ENCODE measurements at regions not wholly inside any gene's neighbourhood (a gene's known extent, or its start where the extent isn't known, plus 50 kb on each side); places are given as distances from the start of the nearest gene placed in this dataset.

- no peak for DNase-seq (ENCODE audit: extremely low read depth in 1 of 4, low spot score in 3 of 4)
- Histone ChIP-seq H3K79me2 (ENCODE audit: control insufficient read depth, insufficient read depth, low read length) (no peaks in the 10 kb centered on the region), H3K4me2 (ENCODE audit: insufficient read depth, low read length) (no peak overlapping the region), H3K9ac (ENCODE audit: insufficient read depth in 1 of 2, low read depth in 2 of 2, low read length in 2 of 2) (no peak overlapping the region), H3K27ac (ENCODE audit: extremely low read depth, low read depth, low read length) (no peak overlapping the region), H3K36me3 (ENCODE audit: control insufficient read depth, insufficient read depth, low read length) (no peaks in the 10 kb centered on the region), H4K20me1 (replicated peaks; ENCODE audit: control insufficient read depth, insufficient read depth, low read length) (no peaks in the 10 kb centered on the region), H3K4me1 (replicated peaks in 1 of 2; ENCODE audit: control insufficient read depth in 2 of 2, insufficient read depth in 2 of 2, low read length in 2 of 2) (no peaks in the 10 kb centered on the region), H3K9me3 (replicated peaks; ENCODE audit: control insufficient read depth, insufficient read depth, low read depth, low read length) (no peaks in the 10 kb centered on the region), H2AFZ (ENCODE audit: low read depth, low read length) (no peak overlapping the region), H3K9me1 (ENCODE audit: control insufficient read depth, insufficient read depth, low read length) (no peaks in the 10 kb centered on the region), H3K4me3 (no peak overlapping the region), H3K27me3 (ENCODE audit: control insufficient read depth in 2 of 2, insufficient read depth in 2 of 2, low read length in 2 of 2) (no peaks in the 10 kb centered on the region)
- no TSS peak for BruUV-seq (replicated peaks)
- no peak for TF ChIP-seq ZBTB9 (CRISPR knock-in tag; IDR thresholded peaks at IDR 0.05)
- no peak for TF ChIP-seq E2F3 (CRISPR knock-in tag; IDR thresholded peaks at IDR 0.05)
- no peak for TF ChIP-seq IRF2 (CRISPR knock-in tag; IDR thresholded peaks at IDR 0.05)
- no peak for TF ChIP-seq MAFK (IDR thresholded peaks at IDR 0.05; ENCODE audit: low read length)
- TF ChIP-seq GTF2F1 (IDR thresholded peaks at IDR 0.05; ENCODE audit: low read depth, low read length), result no peak
- TF ChIP-seq PHTF2 (CRISPR knock-in tag; IDR thresholded peaks at IDR 0.05), result no peak
- TF ChIP-seq CCAR2 (IDR thresholded peaks at IDR 0.05; ENCODE audit: low read depth, low read length), result no peak
- TF ChIP-seq CXXC5 (CRISPR knock-in tag; IDR thresholded peaks at IDR 0.05), result no peak
- no peak for TF ChIP-seq NFE2L1 (tag; IDR thresholded peaks at IDR 0.05; ENCODE audit: borderline replicate concordance, low read depth)
- no peak for TF ChIP-seq MYNN (IDR thresholded peaks at IDR 0.05)
- no peak for TF ChIP-seq MYNN (CRISPR knock-in tag; IDR thresholded peaks at IDR 0.05)
- TF ChIP-seq HDAC6 (IDR thresholded peaks at IDR 0.05; ENCODE audit: low read depth, low read length), result no peak
- no peak for TF ChIP-seq HBP1 (CRISPR knock-in tag; IDR thresholded peaks at IDR 0.05)
- TF ChIP-seq, protein P1, sequence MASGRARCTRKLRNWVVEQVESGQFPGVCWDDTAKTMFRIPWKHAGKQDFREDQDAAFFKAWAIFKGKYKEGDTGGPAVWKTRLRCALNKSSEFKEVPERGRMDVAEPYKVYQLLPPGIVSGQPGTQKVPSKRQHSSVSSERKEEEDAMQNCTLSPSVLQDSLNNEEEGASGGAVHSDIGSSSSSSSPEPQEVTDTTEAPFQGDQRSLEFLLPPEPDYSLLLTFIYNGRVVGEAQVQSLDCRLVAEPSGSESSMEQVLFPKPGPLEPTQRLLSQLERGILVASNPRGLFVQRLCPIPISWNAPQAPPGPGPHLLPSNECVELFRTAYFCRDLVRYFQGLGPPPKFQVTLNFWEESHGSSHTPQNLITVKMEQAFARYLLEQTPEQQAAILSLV (tag; IDR thresholded peaks at IDR 0.05), result no peak
- TF ChIP-seq, protein P2, sequence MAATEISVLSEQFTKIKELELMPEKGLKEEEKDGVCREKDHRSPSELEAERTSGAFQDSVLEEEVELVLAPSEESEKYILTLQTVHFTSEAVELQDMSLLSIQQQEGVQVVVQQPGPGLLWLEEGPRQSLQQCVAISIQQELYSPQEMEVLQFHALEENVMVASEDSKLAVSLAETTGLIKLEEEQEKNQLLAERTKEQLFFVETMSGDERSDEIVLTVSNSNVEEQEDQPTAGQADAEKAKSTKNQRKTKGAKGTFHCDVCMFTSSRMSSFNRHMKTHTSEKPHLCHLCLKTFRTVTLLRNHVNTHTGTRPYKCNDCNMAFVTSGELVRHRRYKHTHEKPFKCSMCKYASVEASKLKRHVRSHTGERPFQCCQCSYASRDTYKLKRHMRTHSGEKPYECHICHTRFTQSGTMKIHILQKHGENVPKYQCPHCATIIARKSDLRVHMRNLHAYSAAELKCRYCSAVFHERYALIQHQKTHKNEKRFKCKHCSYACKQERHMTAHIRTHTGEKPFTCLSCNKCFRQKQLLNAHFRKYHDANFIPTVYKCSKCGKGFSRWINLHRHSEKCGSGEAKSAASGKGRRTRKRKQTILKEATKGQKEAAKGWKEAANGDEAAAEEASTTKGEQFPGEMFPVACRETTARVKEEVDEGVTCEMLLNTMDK (IDR thresholded peaks at IDR 0.05; ENCODE audit: borderline replicate concordance, insufficient read depth, low read depth, low read length, poor library complexity, severe bottlenecking), result no peak
- 6% methylated on average over 5 of the region's 6 CpGs for WGBS (ENCODE audit: insufficient coverage, low coverage, missing lambda C conversion rate)
- CTCF ChIA-PET (ENCODE audit: low intra/inter-chr PET ratio), result no interaction called here
- FAIRE-seq, result no peak
- intact Hi-C loops (cut with micrococcal nuclease) (no loop called here), in situ Hi-C loops (cut with MboI) (no loop called here)
- POLR2A ChIA-PET, result no interaction called here
- no peak for ATAC-seq
These were observed 100.2 kb upstream of the SEC11C start for GRCh38 chr18:59039449-59039848.
